Heart left ventricle (tissue), 13 donors: ENCODE measurements at regions not wholly inside any gene's neighbourhood (a gene's known extent, or its start where the extent isn't known, plus 50 kb on each side); places are given as distances from the start of the nearest gene placed in this dataset.

Source experiments
- CTCF ChIP-seq, 12 donors: fragments of 200-600 bp; sonication (generic) in 4 of 12; IDR thresholded peaks; one replicate each; pipeline versions ENCODE4 v1.5.0 to v1.8.0; 2018 to 2022; ENCODE audit warnings: antibody characterized with exemption in 12 of 12, mild to moderate bottlenecking in 5 of 12
- POLR2A ChIP-seq, 2 donors: fragments of 450-650 bp; IDR thresholded peaks; one replicate each; pipeline ENCODE4 v1.6.1; 2017; ENCODE audit warnings: antibody characterized with exemption in 2 of 2, mild to moderate bottlenecking in 2 of 2, moderate library complexity in 2 of 2
- donor health status: ischemic (EF 13 %, LVEDD 7.1; RV severe dilation, severe dysfunction).
- donor health status: DM: no; HTN: yes; CAD: no.
- donor health status: DM: no; HTN: no; CAD: no.
- donor health status: ischemic (EF 25% LVEDD 6.9; RV normal size, moderate dysfunction).
- donor health status: ischemic (EF 25% LVEDD 5.7; RV mildly dilated, moderate dysfunction).
- donor health status: ischemic (EF 35%, LVEDD 5.7; RV mildly dilated, moderate dysfunction).
- donor health status: nonischemic (EF 11% LVEDD 7.7; RV severe dilation, severe dysfunction).
- donor health status: DM: yes; HTN: yes; CAD: no.
- donor health status: PGD.
- donor health status: ischemic (EF 29% LVEDD 5.4; RV normal size, mild dysfunction).
- donor health status: nonischemic (EF 23%, LVEDD 6.1; RV moderate dilation, normal function).

- TF ChIP-seq CTCF (IDR thresholded peaks at IDR 0.05) (no peak), POLR2A (IDR thresholded peaks at IDR 0.05) (no peak)
These were observed 215.3 kb downstream of the ANKRD30B start for GRCh38 chr18:14963246-14963645.
